ENCODE measurements at regions not wholly inside any gene's neighbourhood (a gene's known extent, or its start where the extent isn't known, plus 50 kb on each side); places are given as distances from the start of the nearest gene placed in this dataset.

- no peak for TF ChIP-seq CTCF (IDR thresholded peaks at IDR 0.05)
- TF ChIP-seq POLR2A (IDR thresholded peaks at IDR 0.05): no peak
Measured at GRCh38 chr5:30117135-30117534, 1076.4 kb upstream of the CDH6 start.

Data from Peyer's patch (tissue), 4 donors.